Activated gamma-delta T cell treated with anti-CD3 and anti-CD28 coated beads, Interleukin-2, amount 50 U/mL, for 16 hours (primary cell): ENCODE measurements at regions not wholly inside any gene's neighbourhood (a gene's known extent, or its start where the extent isn't known, plus 50 kb on each side); places are given as distances from the start of the nearest gene placed in this dataset.

Experiments
- DNase-seq: peaks from one replicate; pipeline ENCODE4 v3.0.0-alpha.2; 2020; ENCODE audit warnings: low read depth

GRCh38 chr5:159536646-159537045 is 206.4 kb upstream of the IL12B start:
- DNase-seq = no peak

GRCh38 chr5:159539678-159540077 is 209.4 kb upstream of the IL12B start:
- no peak for DNase-seq

- no peak for DNase-seq
Observed at GRCh38 chr5:159543326-159543725, 213.0 kb upstream of the IL12B start.

DNA sequence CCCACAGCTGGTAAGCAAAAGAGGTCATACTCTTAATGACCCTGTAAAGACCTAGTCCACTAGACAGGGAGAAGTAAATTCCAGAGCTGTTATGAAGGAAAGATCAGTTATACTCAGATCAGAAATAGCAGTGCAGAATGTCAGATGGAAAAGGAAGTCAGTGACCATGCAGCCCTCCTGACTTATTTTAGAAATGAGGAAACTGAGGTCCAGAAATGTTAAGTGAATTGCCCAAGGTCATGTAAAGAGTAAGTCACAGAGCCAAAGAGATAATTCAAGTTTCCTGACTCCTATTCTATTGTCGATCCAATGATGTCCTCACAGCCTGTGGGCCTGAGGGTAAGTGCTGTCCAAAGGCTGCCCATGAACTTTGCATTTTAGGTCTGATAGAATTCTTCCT is 214.9 kb upstream of the IL12B start:
- DNase-seq = no peak

DNA sequence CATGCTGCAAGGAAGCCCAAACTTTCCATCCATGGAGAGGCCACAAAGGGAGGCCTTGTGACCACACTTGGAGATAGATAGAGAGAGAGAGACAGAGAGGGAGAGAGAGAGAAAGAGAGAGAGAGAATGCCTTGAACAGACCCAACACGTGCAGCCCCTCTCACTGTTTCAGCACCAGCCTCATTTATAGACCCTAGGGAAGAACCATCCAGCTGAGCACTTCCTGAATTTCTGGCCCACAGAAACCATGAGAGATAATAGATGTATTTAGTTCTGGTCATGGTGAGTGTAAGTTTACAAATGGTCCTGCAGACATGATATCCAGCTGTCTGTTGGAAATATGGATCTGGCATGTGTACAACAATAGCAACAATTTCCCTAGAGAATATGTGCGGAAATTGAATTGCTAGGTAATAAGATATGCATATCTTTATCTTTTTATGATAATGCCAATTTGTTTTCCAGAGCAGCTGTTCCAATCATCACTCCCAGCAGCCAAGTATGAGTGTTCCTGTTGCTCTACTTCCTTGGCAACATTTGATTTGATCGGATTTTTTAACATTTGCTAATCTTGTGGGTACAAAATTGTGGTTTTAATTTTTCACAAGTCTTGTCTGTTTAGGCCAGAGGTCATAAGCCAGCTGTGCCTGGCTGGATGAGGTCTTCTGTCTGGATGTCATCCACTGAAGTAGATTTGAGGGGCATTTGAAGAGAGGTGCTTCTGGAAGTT is 217.3 kb upstream of the IL12B start:
- DNase-seq = no peak

DNA sequence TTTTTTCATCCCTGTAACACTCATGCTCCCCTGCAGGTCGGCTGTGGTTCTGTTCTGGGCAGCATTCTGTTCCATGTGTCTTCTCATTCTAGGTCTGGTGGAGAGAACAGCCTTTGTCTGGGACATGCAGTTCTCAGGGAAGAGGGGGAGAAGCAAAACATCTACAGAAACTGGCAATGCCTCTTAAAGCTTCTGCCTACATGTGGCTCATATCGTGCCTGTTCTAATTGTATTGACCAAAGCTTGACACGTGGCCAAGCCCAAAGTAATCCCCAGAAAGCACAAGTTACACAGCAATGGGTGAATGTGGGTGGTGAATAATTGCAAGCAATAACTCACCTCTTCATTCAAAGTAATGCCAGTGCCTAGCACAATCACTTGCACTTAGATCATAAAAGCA is 218.2 kb upstream of the IL12B start:
- no peak for DNase-seq

GRCh38 chr5:159549046-159549445 is 218.8 kb upstream of the IL12B start:
- no peak for DNase-seq

DNA sequence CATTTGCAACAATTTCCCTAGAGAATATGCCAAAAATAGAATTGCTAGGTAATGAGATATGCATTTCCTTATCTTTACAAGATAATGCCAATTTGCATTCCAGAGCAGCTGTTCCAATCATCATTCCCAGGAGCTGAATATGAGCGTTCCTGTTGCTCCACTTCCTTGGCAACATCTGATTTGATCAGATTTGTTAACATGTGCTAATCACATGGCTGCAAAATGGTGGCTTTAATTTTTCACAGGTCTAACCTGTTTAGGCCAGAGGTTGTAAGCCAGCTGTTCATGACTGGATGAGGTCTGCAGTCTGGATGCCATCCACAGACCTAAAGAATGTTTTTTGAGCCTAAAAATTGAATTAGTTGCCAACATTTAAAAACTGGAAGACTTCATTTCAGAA is 220.7 kb upstream of the IL12B start:
- no peak for DNase-seq

DNA sequence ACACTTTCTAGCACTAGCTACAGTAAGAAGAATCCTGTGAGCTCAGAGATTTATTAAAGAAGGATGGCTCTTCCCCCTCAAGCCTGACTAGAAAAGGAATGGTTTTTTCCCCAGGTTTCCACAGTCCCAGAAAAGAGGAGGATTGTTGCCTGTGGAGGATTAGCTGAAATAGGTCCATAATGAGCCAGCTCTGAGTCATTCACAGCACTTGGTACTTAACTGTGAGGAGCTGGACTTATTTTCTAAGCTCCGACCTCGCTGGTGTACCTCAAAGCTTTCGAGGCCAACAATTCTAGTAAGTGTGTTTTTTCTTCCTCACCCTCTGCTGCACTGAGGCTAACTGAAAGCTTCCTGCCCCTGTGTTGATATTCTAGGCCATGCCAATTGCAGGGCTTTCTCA is 222.5 kb upstream of the IL12B start:
- DNase-seq = no peak

GRCh38 chr5:159553792-159554191 is 223.5 kb upstream of the IL12B start:
- DNase-seq = no peak

DNA sequence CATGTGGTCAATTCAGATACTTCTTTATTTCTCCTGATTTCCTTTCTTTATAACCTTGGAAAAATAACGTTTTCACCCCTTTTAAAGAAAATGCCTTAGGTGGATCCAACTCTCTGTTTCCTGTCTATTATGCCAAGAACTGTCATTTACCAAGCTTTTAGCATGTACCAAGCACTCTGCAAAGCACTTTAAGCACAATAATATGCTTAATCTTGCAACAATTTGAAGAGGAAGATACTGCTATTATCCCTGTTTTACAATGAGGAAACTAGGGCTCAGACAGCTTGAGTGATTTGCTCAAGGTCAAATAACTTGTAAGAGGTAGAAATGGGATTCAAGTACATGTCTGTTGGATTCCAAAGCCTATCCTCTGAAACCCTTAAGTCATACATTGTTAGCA is 224.8 kb upstream of the IL12B start:
- no peak for DNase-seq

- DNase-seq = no peak
Observed at GRCh38 chr5:159559337-159559736, 229.1 kb upstream of the IL12B start.

DNA sequence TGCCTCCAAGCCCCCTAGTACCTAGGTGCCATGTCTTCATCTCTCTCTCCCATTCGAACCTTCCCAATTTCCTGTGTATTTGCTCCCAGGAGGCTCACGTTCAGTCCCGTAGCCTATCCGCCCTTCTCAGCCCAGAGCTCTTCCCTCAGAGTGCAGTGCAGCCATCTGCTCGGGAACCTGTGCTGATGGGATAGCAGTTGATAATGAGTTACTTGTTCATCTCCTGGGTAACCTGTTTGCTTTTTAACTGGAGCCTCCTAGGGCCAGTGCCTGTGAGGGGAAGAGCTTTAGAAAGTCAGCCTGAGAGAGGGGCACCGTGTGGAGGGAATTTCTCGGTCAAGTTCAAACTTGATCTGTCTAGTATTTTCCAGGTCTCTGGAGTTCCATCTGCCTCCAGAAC is 229.8 kb upstream of the IL12B start:
- DNase-seq = no peak

DNA sequence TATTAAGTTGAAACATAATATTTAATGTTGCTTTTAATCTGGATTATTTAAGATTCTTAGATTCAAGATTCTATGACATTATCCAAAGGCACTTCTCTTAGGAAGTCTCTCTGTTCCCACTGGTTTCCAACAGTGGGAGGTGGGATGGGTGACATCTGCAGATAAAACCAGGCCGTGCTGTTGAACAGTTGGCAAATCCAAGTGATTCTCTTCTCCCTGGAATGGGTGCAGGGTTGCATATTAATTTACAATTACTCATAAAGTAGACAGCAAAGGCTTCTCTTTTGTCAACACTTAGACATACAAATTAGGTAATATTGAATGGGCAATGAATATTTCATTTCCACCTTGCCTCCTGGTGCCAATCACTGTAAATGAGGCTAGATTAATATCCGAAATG is 233.7 kb upstream of the IL12B start:
- no peak for DNase-seq

- no peak for DNase-seq
Observed at GRCh38 chr5:159566832-159567231, 236.5 kb upstream of the IL12B start.

- DNase-seq = no peak
Observed at GRCh38 chr5:159567461-159567860, 237.2 kb upstream of the IL12B start.

DNA sequence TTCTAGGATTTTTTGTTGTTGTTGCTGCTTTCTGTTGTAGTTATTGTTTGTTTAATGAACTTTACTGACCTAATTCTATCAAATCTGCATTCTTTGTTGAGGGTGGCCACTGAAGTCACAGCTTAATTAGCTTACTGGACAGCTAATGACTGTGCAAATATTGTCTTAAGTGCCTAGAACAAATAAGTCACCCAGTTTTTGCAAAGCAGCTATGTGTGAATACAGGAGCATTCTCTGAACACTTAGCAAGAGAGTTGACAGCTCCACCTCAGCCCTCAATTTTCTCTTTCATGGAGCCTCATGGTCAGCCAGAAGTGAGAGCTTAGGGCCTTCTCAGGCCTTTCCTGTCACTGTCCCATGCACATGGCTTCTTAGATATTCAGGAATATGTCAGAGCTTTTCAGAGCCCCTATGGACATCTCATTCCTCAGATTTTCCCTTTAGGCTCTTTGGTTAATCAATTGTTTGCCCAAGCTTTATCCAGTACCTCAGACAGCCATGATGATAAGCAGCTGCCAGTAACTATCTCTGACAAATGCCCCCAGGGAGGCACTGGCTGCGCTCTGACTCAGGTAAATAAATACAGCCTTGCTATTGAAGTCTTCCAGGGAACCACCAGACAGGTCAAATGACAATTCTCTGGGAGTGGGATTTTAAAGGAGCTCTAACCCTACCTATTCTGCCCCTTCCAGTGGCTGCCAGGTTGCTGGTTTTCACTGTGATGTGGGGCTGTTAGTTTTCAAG is 241.4 kb upstream of the IL12B start:
- DNase-seq = no peak

GRCh38 chr5:159576902-159577301 is 246.6 kb upstream of the IL12B start:
- no peak for DNase-seq

- DNase-seq = no peak
Observed at GRCh38 chr5:159581502-159582249, 251.4 kb upstream of the IL12B start.

GRCh38 chr5:159582756-159583541 is 252.7 kb upstream of the IL12B start:
- DNase-seq = no peak

DNA sequence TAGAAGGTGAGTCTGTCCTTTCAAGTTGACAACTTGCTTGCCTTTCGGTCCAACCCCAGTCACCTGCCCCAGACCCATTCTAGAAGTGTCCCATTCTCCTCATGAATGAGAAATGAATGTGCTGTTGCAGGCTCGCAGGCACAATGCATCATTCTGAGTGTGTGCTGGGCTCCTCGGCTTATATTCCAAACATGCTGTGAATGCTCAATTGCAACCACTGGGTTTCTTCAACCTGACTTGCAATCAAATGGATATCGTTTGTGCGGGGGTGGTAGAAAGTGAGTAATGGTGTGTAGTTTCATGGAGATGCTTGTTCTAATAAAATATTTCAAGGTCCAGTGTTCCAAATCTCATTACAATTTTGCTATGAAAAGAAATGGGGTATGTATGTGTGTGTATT is 256.6 kb upstream of the IL12B start:
- no peak for DNase-seq

DNA sequence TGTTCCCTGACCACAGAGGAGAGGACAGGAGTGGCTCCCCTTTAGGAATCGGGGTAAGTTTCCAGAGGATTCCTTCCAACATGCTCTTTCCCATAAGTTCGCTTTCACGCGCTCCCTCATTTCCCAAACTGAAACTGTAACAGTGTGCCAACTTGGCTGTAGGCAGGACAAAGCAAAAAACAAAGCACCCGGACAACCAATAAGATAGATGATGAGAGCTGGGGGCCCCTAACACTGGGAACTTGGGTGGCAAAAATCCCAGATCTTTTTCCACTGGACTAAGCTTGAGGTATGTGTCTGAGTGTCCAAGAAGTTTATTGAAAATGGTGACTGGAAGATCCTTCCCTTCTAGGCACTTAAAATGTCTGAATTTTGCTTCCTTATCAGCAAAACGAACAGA is 258.7 kb upstream of the IL12B start:
- no peak for DNase-seq
